ENCODE measurements at regions not wholly inside any gene's neighbourhood (a gene's known extent, or its start where the extent isn't known, plus 50 kb on each side); places are given as distances from the start of the nearest gene placed in this dataset.
"Not testable (repeated sequence)": the region's sequence is repeated elsewhere in the genome, so short reads cannot be mapped to it uniquely, and the experiment has no call there.

DNA sequence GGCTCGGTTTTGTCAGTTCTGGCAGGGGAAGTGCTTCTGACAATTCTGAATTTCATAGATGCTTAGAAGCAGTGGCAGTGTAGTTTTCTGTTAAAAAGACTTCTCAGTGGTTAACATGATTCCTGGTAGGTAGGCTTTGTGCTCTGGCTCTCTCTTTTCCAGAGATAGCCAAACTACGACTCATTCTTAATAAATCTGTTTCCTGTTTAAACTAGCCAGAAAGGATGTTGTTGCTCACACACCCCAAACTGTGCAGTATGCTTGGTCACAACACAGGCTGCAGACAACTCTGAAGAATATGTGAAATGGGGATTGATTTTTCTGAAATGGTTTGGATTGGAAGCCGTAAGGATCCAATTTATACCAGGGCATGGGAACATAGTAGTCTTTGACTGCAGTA, 711.5 kb downstream of the PCDH17 start:
- Mint-ChIP-seq H3K9me3 (ENCODE audit: unreplicated experiment) (peaks cover 16% of the 10 kb centered on the region), H3K4me1 (ENCODE audit: insufficient read depth, unreplicated experiment) (no peaks in the 10 kb centered on the region), H3K27me3 (ENCODE audit: insufficient read depth, unreplicated experiment) (no peaks in the 10 kb centered on the region), H3K27ac (ENCODE audit: low read depth, unreplicated experiment) (no peak overlapping the region), H3K4me3 (ENCODE audit: unreplicated experiment) (no peak overlapping the region), H3K36me3 (ENCODE audit: insufficient read depth, unreplicated experiment) (no peaks in the 10 kb centered on the region)
- CTCF ChIA-PET: no interaction called here
- DNase-seq (ENCODE audit: unreplicated experiment): no peak
- POLR2A ChIA-PET: no interaction called here
- no TSS peak for BruUV-seq (replicated peaks)
- intact Hi-C loops (cut with micrococcal nuclease): no loop called here
- no peak for TF ChIP-seq CTCF (IDR thresholded peaks at IDR 0.05; ENCODE audit: unreplicated experiment)

GRCh38 chr13:58352100-58352499, 720.6 kb downstream of the PCDH17 start:
- CTCF ChIA-PET; POLR2A ChIA-PET; DNase-seq (ENCODE audit: unreplicated experiment); H3K4me3 Mint-ChIP-seq (ENCODE audit: unreplicated experiment); BruUV-seq (replicated peaks); intact Hi-C loops (cut with micrococcal nuclease); H3K27me3 Mint-ChIP-seq (ENCODE audit: insufficient read depth, unreplicated experiment); H3K4me1 Mint-ChIP-seq (ENCODE audit: insufficient read depth, unreplicated experiment); H3K36me3 Mint-ChIP-seq (ENCODE audit: insufficient read depth, unreplicated experiment); H3K27ac Mint-ChIP-seq (ENCODE audit: low read depth, unreplicated experiment): not testable (repeated sequence)
- H3K9me3 Mint-ChIP-seq (ENCODE audit: unreplicated experiment): peaks cover 21% of the 10 kb centered on the region

DNA sequence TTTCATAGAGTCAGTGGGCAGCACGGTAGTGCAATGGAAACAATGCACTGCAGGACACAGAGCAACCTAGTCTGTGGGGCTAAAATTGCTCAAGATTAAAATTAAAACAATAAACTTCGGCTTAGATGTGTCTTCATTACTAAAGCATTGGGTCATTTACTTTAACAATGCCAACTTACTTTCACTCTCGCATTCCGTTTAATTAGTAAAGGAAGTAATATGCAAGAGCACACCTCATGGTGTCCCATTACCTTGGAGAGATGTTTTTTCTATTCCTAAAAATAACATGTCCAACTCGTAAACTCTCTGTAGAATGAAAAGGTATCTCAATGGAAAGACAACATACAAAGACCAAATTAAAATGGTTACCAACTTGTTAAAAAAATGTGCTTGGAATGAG, 738.4 kb downstream of the PCDH17 start:
- H3K4me1 Mint-ChIP-seq (ENCODE audit: insufficient read depth, unreplicated experiment): no peaks in the 10 kb centered on the region
- H3K27ac Mint-ChIP-seq (ENCODE audit: low read depth, unreplicated experiment): no peak overlapping the region
- intact Hi-C loops (cut with micrococcal nuclease): no loop called here
- H3K9me3 Mint-ChIP-seq (ENCODE audit: unreplicated experiment): peaks cover 21% of the 10 kb centered on the region
- ChIA-PET CTCF (no interaction called here), POLR2A (no interaction called here)
- DNase-seq (ENCODE audit: unreplicated experiment): no peak
- no peaks in the 10 kb centered on the region for H3K27me3 Mint-ChIP-seq (ENCODE audit: insufficient read depth, unreplicated experiment)
- no peak for TF ChIP-seq CTCF (IDR thresholded peaks at IDR 0.05; ENCODE audit: unreplicated experiment)
- no peaks in the 10 kb centered on the region for H3K36me3 Mint-ChIP-seq (ENCODE audit: insufficient read depth, unreplicated experiment)
- no peak overlapping the region for H3K4me3 Mint-ChIP-seq (ENCODE audit: unreplicated experiment)
- no TSS peak for BruUV-seq (replicated peaks)

DNA sequence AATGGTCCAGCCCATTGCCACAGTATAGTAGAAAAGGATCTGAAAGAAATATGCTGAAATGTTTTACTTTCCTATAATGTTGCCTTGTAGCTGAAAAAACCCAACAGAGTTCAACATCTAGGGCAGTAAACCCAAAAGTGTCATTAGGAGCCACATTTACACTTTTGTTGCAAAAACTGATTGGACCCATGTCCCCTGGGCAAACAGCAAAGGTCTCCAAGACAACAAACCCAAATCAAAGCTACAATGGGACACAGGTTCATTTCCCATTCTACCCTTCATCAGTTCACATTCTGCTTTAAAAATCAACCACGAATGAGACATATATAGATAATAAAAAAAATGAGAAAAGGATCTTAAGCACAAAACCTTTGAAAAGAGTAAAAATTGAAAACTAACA, 744.8 kb downstream of the PCDH17 start:
- ChIA-PET CTCF (no interaction called here), POLR2A (no interaction called here)
- Mint-ChIP-seq H3K36me3 (ENCODE audit: insufficient read depth, unreplicated experiment) (no peaks in the 10 kb centered on the region), H3K27me3 (ENCODE audit: insufficient read depth, unreplicated experiment) (peaks cover 17% of the 10 kb centered on the region), H3K4me1 (ENCODE audit: insufficient read depth, unreplicated experiment) (no peaks in the 10 kb centered on the region), H3K27ac (ENCODE audit: low read depth, unreplicated experiment) (no peak overlapping the region), H3K9me3 (ENCODE audit: unreplicated experiment) (peaks cover 23% of the 10 kb centered on the region), H3K4me3 (ENCODE audit: unreplicated experiment) (no peak overlapping the region)
- intact Hi-C loops (cut with micrococcal nuclease): no loop called here
- no TSS peak for BruUV-seq (replicated peaks)
- DNase-seq (ENCODE audit: unreplicated experiment): no peak
- TF ChIP-seq CTCF (IDR thresholded peaks at IDR 0.05; ENCODE audit: unreplicated experiment): no peak

DNA sequence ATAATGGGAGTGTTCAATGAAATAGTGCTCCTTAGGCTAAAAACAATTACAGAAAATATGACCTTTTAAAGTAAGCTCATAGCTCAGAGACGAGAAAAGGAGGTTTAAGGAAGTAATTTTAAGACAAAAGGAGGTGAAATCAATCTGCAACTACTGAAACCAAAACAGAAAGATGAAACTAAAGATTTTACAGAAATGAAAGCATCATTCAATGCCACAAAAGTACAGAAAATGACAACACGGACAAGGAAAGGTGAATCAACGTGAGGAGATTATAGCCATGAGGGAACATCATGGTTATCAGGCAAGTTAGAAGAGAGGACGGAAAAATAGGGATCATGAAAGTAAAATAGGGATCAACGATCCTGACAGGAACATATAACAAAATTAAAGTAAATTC, 745.2 kb downstream of the PCDH17 start:
- intact Hi-C loops (cut with micrococcal nuclease): no loop called here
- no TSS peak for BruUV-seq (replicated peaks)
- DNase-seq (ENCODE audit: unreplicated experiment): no peak
- ChIA-PET POLR2A (no interaction called here), CTCF (no interaction called here)
- Mint-ChIP-seq H3K36me3 (ENCODE audit: insufficient read depth, unreplicated experiment) (no peaks in the 10 kb centered on the region), H3K27ac (ENCODE audit: low read depth, unreplicated experiment) (no peak overlapping the region), H3K4me3 (ENCODE audit: unreplicated experiment) (no peak overlapping the region), H3K4me1 (ENCODE audit: insufficient read depth, unreplicated experiment) (no peaks in the 10 kb centered on the region), H3K27me3 (ENCODE audit: insufficient read depth, unreplicated experiment) (peaks cover 17% of the 10 kb centered on the region), H3K9me3 (ENCODE audit: unreplicated experiment) (peaks cover 18% of the 10 kb centered on the region)
- no peak for TF ChIP-seq CTCF (IDR thresholded peaks at IDR 0.05; ENCODE audit: unreplicated experiment)
